ENCODE measurements at regions not wholly inside any gene's neighbourhood (a gene's known extent, or its start where the extent isn't known, plus 50 kb on each side); places are given as distances from the start of the nearest gene placed in this dataset.
A peak's percentile ranks its signal among the peaks of the same experiment; 100 is the strongest.

DNA sequence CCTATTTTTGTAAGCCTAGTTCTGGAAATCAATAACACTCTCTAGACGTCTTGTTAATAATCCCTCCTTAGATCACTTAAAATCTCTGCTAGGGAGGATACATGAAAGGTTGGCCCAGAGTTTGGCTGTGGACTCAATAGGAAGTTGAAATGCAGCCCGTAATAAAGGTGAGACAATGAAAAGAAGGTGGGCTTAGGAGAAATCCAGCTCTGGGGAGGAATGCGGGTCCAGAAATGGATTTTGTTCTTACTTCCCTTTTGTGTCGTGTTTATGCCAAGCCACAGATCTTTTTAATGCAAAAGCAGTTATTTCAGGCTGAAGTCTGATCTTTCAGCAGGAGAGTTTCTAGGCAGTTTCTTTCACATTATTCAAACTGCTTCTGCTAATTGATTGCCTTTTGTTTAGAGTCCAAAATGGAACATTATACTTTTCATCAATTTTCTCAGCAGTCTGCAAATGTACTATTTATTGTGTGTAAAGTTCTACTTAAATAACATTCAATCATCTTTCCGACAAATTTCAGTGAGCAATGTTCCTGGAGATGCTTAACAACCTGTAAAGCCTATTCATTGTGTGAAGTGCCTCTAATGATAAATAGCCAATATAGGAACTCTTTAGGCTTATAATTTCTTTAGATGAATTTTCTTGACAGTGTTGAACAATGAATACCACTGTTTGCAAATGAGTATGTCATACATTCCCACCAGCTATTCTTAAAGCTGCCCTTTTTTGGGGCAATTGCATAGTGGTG is 252.9 kb upstream of the KRR1 start:
- peaks cover 23% of the 10 kb centered on the region for H3K4me1 ChIP-seq (ENCODE audit: insufficient read depth, low read length)
- H2AFZ ChIP-seq (ENCODE audit: low read length) = peak overlapping the region; percentile 41
- H3K36me3 ChIP-seq (ENCODE audit: insufficient read depth, low read length) = no peaks in the 10 kb centered on the region
- TF ChIP-seq, protein P1, sequence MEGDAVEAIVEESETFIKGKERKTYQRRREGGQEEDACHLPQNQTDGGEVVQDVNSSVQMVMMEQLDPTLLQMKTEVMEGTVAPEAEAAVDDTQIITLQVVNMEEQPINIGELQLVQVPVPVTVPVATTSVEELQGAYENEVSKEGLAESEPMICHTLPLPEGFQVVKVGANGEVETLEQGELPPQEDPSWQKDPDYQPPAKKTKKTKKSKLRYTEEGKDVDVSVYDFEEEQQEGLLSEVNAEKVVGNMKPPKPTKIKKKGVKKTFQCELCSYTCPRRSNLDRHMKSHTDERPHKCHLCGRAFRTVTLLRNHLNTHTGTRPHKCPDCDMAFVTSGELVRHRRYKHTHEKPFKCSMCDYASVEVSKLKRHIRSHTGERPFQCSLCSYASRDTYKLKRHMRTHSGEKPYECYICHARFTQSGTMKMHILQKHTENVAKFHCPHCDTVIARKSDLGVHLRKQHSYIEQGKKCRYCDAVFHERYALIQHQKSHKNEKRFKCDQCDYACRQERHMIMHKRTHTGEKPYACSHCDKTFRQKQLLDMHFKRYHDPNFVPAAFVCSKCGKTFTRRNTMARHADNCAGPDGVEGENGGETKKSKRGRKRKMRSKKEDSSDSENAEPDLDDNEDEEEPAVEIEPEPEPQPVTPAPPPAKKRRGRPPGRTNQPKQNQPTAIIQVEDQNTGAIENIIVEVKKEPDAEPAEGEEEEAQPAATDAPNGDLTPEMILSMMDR (IDR thresholded peaks at IDR 0.05; ENCODE audit: extremely low read depth, low read depth, low read length) = no peak
- no peaks in the 10 kb centered on the region for H3K79me2 ChIP-seq (ENCODE audit: insufficient read depth, low read length)
- H4K20me1 ChIP-seq (ENCODE audit: insufficient read depth, low read length) = no peaks in the 10 kb centered on the region
- H3K27ac ChIP-seq (ENCODE audit: low read depth, low read length) = no peak overlapping the region
- no peak overlapping the region for H3K4me2 ChIP-seq (ENCODE audit: insufficient read depth, low read length)
- DNase-seq (ENCODE audit: insufficient read length, low spot score, missing footprints) = no peak
- no peak overlapping the region for H3K4me3 ChIP-seq (ENCODE audit: insufficient read depth, low read length)
- no peaks in the 10 kb centered on the region for H3K27me3 ChIP-seq (ENCODE audit: insufficient read depth, low read length)
- H3K9me3 ChIP-seq (ENCODE audit: low read depth, low read length) = no peaks in the 10 kb centered on the region

DNA sequence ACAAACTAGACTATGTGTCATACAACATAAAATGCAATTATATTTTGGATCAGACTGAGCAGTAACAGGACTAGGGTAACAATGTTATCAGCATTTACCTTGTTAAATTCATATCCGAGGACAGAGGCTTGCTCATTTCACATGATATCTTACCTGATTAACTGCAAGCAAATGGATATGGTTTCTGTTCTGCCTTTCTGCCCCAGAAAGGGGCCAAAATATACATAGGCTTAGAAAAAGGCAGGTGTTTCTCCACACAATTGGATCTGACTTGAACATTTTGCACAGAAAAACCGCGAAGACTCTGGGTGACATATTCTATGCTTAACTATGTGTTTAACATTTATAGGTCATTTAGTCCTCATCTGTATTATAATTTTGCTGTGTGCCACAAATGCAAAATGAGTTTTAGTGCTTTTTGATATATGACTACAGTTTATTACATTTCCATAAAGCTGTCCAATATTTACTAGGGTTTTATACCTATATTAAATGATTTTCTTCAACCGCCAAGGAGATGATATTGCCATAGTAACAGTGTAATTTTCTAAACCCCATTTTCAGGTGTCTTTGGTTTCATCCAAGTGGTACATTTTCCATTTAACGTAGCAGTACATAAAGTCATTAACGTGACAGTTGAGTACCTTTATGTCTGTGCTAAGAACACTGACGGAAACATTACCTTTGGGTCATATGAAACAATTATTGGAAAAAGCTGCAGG is 249.3 kb upstream of the KRR1 start:
- Histone ChIP-seq H3K4me1 (ENCODE audit: insufficient read depth, low read length) (peaks cover 14% of the 10 kb centered on the region), H4K20me1 (ENCODE audit: insufficient read depth, low read length) (no peaks in the 10 kb centered on the region), H3K4me2 (ENCODE audit: insufficient read depth, low read length) (peak overlapping the region; percentile 40), H3K9me3 (ENCODE audit: low read depth, low read length) (no peaks in the 10 kb centered on the region), H3K27me3 (ENCODE audit: insufficient read depth, low read length) (no peaks in the 10 kb centered on the region), H3K4me3 (ENCODE audit: insufficient read depth, low read length) (no peak overlapping the region), H3K79me2 (ENCODE audit: insufficient read depth, low read length) (no peaks in the 10 kb centered on the region), H3K27ac (ENCODE audit: low read depth, low read length) (peak overlapping the region; percentile 60), H2AFZ (ENCODE audit: low read length) (no peak overlapping the region), H3K36me3 (ENCODE audit: insufficient read depth, low read length) (no peaks in the 10 kb centered on the region)
- DNase-seq (ENCODE audit: insufficient read length, low spot score, missing footprints) = no peak
- TF ChIP-seq, protein P1 (IDR thresholded peaks at IDR 0.05; ENCODE audit: extremely low read depth, low read depth, low read length) = no peak

GRCh38 chr12:75759842-75760572 is 248.6 kb upstream of the KRR1 start:
- Histone ChIP-seq H2AFZ (ENCODE audit: low read length) (no peak overlapping the region), H3K4me2 (ENCODE audit: insufficient read depth, low read length) (peak overlapping the region; percentile 40), H3K27ac (ENCODE audit: low read depth, low read length) (peak overlapping the region; percentile 60), H3K9me3 (ENCODE audit: low read depth, low read length) (no peaks in the 10 kb centered on the region), H3K4me1 (ENCODE audit: insufficient read depth, low read length) (peaks cover 14% of the 10 kb centered on the region), H3K36me3 (ENCODE audit: insufficient read depth, low read length) (no peaks in the 10 kb centered on the region), H3K79me2 (ENCODE audit: insufficient read depth, low read length) (no peaks in the 10 kb centered on the region), H3K27me3 (ENCODE audit: insufficient read depth, low read length) (no peaks in the 10 kb centered on the region), H4K20me1 (ENCODE audit: insufficient read depth, low read length) (no peaks in the 10 kb centered on the region), H3K4me3 (ENCODE audit: insufficient read depth, low read length) (no peak overlapping the region)
- peak; percentile 69 for DNase-seq (ENCODE audit: insufficient read length, low spot score, missing footprints)
- TF ChIP-seq, protein P1 (IDR thresholded peaks at IDR 0.05; ENCODE audit: extremely low read depth, low read depth, low read length) = no peak
